K562 (cell line): ENCODE measurements at regions not wholly inside any gene's neighbourhood (a gene's known extent, or its start where the extent isn't known, plus 50 kb on each side); places are given as distances from the start of the nearest gene placed in this dataset.
A peak's percentile ranks its signal among the peaks of the same experiment; 100 is the strongest.

ENCODE experiments used
- ADNP ChIP-seq: fragments of 200-800 bp; sonication (Bioruptor generic); IDR thresholded peaks from 2 replicates; pipeline ENCODE4 v1.6.1; 2016; ENCODE audit warnings: missing genetic modification characterization, missing compliant biosample characterization
- ARID1B ChIP-seq: fragments of 450-650 bp; IDR thresholded peaks from 2 replicates; pipeline ENCODE4 v1.6.1; 2016; ENCODE audit warnings: antibody characterized with exemption, mild to moderate bottlenecking, inconsistent platforms
- ARNT ChIP-seq, 2 experiments: fragments of 450-650 bp; IDR thresholded peaks; 2 replicates each; pipeline ENCODE4 v1.6.1; 2016; ENCODE audit warnings: mild to moderate bottlenecking in 1 of 2
- CBFA2T2 ChIP-seq: fragments of 450-650 bp; conservative IDR thresholded peaks from 2 replicates; pipeline ENCODE4 v1.6.1; 2017; ENCODE audit warnings: mild to moderate bottlenecking
- CBFA2T3 ChIP-seq: fragments of 450-650 bp; IDR thresholded peaks from 2 replicates; pipeline ENCODE4 v1.6.1; 2017
- DMBX1 ChIP-seq: fragments of 250-450 bp; sonication (Bioruptor Pico); IDR thresholded peaks from 2 replicates; pipeline ENCODE4 v1.8.0; 2022; ENCODE audit warnings: inconsistent platforms, mild to moderate bottlenecking, moderate library complexity, borderline replicate concordance
- DPF2 ChIP-seq: fragments of 450-650 bp; IDR thresholded peaks from 2 replicates; pipeline ENCODE4 v1.6.1; 2016
- EP300 ChIP-seq: IDR thresholded peaks from 2 replicates; pipeline ENCODE4 v1.6.1; 2012; ENCODE audit warnings: low read length, improper control_type of control experiment
- FOSL1 ChIP-seq: fragments of 200-800 bp; sonication (Bioruptor generic); conservative IDR thresholded peaks from 2 replicates; pipeline ENCODE4 v1.6.1; 2016; ENCODE audit warnings: missing genetic modification characterization, missing compliant biosample characterization
- FOXA3 ChIP-seq, 2 experiments: fragments of 450-650 bp in 1 of 2; sonication (generic) in 1 of 2; formaldehyde crosslinking; IDR thresholded peaks in 1 of 2; conservative IDR thresholded peaks in 1 of 2; 2 replicates each; pipeline versions ENCODE4 v1.4.0 to v1.8.0; 2020 to 2022; ENCODE audit warnings: mild to moderate bottlenecking in 2 of 2, missing genetic modification reagents in 1 of 2
- FOXJ2 ChIP-seq: fragments of 200-800 bp; sonication (Bioruptor generic); IDR thresholded peaks from 2 replicates; pipeline ENCODE4 v1.6.1; 2016; ENCODE audit warnings: missing genetic modification characterization, missing compliant biosample characterization
- GATA2 ChIP-seq: sonication (generic); formaldehyde crosslinking; IDR thresholded peaks from 2 replicates; pipeline ENCODE4 v1.4.0; 2020; ENCODE audit warnings: mild to moderate bottlenecking, missing genetic modification reagents
- HSF4 ChIP-seq: fragments of 250-450 bp; sonication (Bioruptor Pico); IDR thresholded peaks from 2 replicates; pipeline ENCODE4 v2.1.2; 2022; ENCODE audit warnings: mild to moderate bottlenecking, moderate library complexity, borderline replicate concordance
- MEIS2 ChIP-seq: fragments of 450-650 bp; IDR thresholded peaks from 2 replicates; pipeline ENCODE4 v1.6.1; 2014; ENCODE audit warnings: mild to moderate bottlenecking; ENCODE audit not compliant: partially characterized antibody
- MTA1 ChIP-seq: fragments of 450-650 bp; IDR thresholded peaks from 2 replicates; pipeline ENCODE4 v1.6.1; 2017; ENCODE audit warnings: borderline replicate concordance
- NCOR1 ChIP-seq: fragments of 450-650 bp; IDR thresholded peaks from 2 replicates; pipeline ENCODE4 v1.6.1; 2016; ENCODE audit warnings: mild to moderate bottlenecking, moderate library complexity
- PKNOX1 ChIP-seq: fragments of 450-650 bp; IDR thresholded peaks from 2 replicates; pipeline ENCODE4 v1.6.1; 2016
- RFX7 ChIP-seq: fragments of 250-450 bp; sonication (Bioruptor Pico); IDR thresholded peaks from 2 replicates; pipeline ENCODE4 v1.5.1; 2021; ENCODE audit warnings: mild to moderate bottlenecking
- SMARCA4 ChIP-seq: fragments of 450-650 bp; IDR thresholded peaks from 2 replicates; pipeline ENCODE4 v1.6.1; 2016
- STAT5A ChIP-seq: IDR thresholded peaks from 2 replicates; pipeline ENCODE4 v1.6.1; 2012; ENCODE audit warnings: low read length, inconsistent platforms, borderline replicate concordance
- TAL1 ChIP-seq: fragments of 450-650 bp; IDR thresholded peaks from 2 replicates; pipeline ENCODE4 v1.6.1; 2016; ENCODE audit warnings: mild to moderate bottlenecking
- TCF3 ChIP-seq: sonication (generic); formaldehyde crosslinking; IDR thresholded peaks from 2 replicates; pipeline ENCODE4 v1.4.0; 2020; ENCODE audit warnings: mild to moderate bottlenecking, missing genetic modification reagents
- TEAD4 ChIP-seq, 2 experiments: sonication (generic) in 1 of 2; formaldehyde crosslinking in 1 of 2; IDR thresholded peaks; 2 replicates each; pipeline versions ENCODE4 v1.6.1 to v1.8.0; 2012 to 2022; ENCODE audit warnings: borderline replicate concordance in 1 of 2, inconsistent platforms in 1 of 2, low read length in 1 of 2, mild to moderate bottlenecking in 1 of 2, missing genetic modification reagents in 1 of 2
- ZBTB17 ChIP-seq: fragments of 450-650 bp; formaldehyde crosslinking; IDR thresholded peaks from 2 replicates; pipeline ENCODE4 v1.4.0; 2020; ENCODE audit warnings: mild to moderate bottlenecking
- ZNF143 ChIP-seq: sonication (generic); formaldehyde crosslinking; IDR thresholded peaks from 2 replicates; pipeline ENCODE4 v1.9.0; 2022; ENCODE audit warnings: mild to moderate bottlenecking, missing genetic modification reagents

- peak; percentile 78 for TF ChIP-seq CBFA2T3
- no peak for TF ChIP-seq RFX7 (CRISPR knock-in tag)
- TF ChIP-seq ZBTB17 (CRISPR knock-in tag): 0 out of 2 replicates have a peak, but pooled peaks have one; percentile 29
- 0 out of 2 replicates have a peak, but pooled peaks have one; percentile 17 for TF ChIP-seq HSF4
- TF ChIP-seq ZNF143 (CRISPR knock-in tag): no peak
- 0 out of 2 replicates have a peak, but pooled peaks have one; percentile 21 for TF ChIP-seq GATA2 (CRISPR knock-in tag)
- peak; percentile 42; the same call in 1 of the 2 replicates for TF ChIP-seq DMBX1 (CRISPR knock-in tag)
- peak; percentile 83 for TF ChIP-seq MEIS2
- TF ChIP-seq FOXA3 (CRISPR knock-in tag; conservative IDR thresholded peaks at IDR 0.05 in 1 of 2, IDR thresholded peaks at IDR 0.05 in 1 of 2): peak in 1 of 2 experiments; percentile 27; a peak in 1 of 4 replicates
- peak; percentile 48; the same call in 1 of the 2 replicates for TF ChIP-seq TCF3 (CRISPR knock-in tag)
- peak; percentile 46 for TF ChIP-seq CBFA2T2
- peak; percentile 66 for TF ChIP-seq PKNOX1
- TF ChIP-seq NCOR1: peak; percentile 44; the same call in 1 of the 2 replicates
- TF ChIP-seq TAL1: peak; percentile 67
- peak; percentile 62; the same call in 1 of the 2 replicates for TF ChIP-seq FOXJ2 (tag)
- TF ChIP-seq ARID1B: peak; percentile 79
- TF ChIP-seq STAT5A: peak; percentile 60
- peak; percentile 51; the same call in 1 of the 2 replicates for TF ChIP-seq TEAD4 (IDR thresholded peaks at IDR 0.05; ENCODE audit: low read length)
- no peak for TF ChIP-seq TEAD4 (CRISPR knock-in tag; IDR thresholded peaks at IDR 0.05; ENCODE audit: borderline replicate concordance)
- 0 out of 2 replicates have a peak, but pooled peaks have one; percentile 40 for TF ChIP-seq DPF2
- TF ChIP-seq SMARCA4: peak; percentile 49
- TF ChIP-seq FOSL1 (tag): peak; percentile 60; the same call in 1 of the 2 replicates
- TF ChIP-seq MTA1: no peak
- peak; percentile 26; the same call in 1 of the 2 replicates for TF ChIP-seq ADNP (tag)
- 0 out of 2 replicates have a peak, but pooled peaks have one; percentile 24 for TF ChIP-seq EP300
- no peak for TF ChIP-seq ARNT (IDR thresholded peaks at IDR 0.05)
Observed at GRCh38 chr1:87754139-87754538, 425.5 kb downstream of the LMO4 start (continued).
